Inflammatory macrophage treated with lipopolysaccharide for 4 hours (primary cell): ENCODE measurements at regions not wholly inside any gene's neighbourhood (a gene's known extent, or its start where the extent isn't known, plus 50 kb on each side); places are given as distances from the start of the nearest gene placed in this dataset.

ENCODE experiments used
- DNase-seq: peaks from one replicate; pipeline ENCODE4 v3.0.0-alpha.2; 2020

DNA sequence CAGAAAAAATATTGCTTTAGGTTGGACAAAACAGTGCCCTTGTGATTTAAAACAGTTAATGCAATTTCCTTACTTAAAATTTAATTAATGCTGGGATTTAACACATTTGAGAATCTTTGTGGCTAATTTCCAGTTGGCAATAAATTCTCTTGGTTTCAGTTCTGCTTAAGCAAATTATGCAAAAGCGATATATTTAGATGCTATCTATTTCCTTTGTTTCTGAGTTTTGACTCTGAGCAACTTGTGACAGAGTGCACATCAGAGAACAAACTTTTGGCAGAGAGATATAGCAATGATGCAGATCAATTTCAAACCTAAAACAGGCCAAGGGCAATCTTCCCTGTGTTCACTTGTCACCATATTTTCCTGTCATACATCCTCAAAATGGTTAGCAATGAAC lies 933.6 kb upstream of the ZWINT start:
- no peak for DNase-seq

GRCh38 chr10:57288754-57289153 lies 927.7 kb upstream of the ZWINT start:
- DNase-seq, result no peak

- no peak for DNase-seq
These were observed 901.8 kb upstream of the ZWINT start for GRCh38 chr10:57262892-57263291.

DNA sequence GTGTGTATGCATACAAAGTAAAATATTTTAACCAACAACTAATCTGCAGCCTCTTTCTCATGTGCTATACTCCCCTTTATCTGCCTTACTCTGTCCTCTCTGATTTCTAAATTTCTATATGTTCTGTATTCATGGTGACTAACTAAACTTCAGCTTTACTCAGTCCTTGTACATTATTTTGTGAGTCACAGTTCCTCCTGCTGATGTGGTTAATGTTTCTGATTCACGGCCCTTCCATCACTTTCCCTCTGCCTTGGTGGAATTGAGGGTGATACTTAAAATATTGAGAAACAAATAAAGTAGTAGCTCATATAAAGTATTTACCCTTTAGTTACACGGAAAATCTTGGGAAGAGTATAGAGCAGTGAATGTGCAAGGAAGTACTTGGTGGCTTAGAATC lies 899.1 kb upstream of the ZWINT start:
- DNase-seq, result no peak

GRCh38 chr10:57249615-57250281 lies 888.7 kb upstream of the ZWINT start:
- no peak for DNase-seq

DNA sequence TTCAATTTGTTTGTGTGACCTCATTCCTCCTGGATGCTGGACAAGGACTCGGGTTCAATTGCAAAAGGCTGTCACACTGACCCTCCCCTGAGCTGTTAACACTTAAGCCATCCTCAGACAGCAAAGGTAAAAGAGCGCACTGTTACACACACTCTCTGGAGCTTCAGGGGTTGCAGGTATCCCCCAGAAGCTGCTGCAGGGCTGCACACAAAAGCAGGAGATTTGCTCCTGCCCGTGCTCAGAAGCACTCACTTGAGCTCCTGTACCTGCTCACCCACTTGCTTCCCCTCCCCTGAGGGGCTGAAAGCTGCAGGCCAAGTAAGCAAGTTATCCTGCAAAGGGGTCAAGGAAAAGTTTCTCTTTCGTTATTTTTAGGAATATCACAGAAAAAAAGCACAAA lies 886.2 kb upstream of the ZWINT start:
- no peak for DNase-seq

- DNase-seq, result no peak
These were observed 864.9 kb upstream of the ZWINT start for GRCh38 chr10:57225920-57226319.

- no peak for DNase-seq
These were observed 863.8 kb upstream of the ZWINT start for GRCh38 chr10:57224811-57225210.

DNA sequence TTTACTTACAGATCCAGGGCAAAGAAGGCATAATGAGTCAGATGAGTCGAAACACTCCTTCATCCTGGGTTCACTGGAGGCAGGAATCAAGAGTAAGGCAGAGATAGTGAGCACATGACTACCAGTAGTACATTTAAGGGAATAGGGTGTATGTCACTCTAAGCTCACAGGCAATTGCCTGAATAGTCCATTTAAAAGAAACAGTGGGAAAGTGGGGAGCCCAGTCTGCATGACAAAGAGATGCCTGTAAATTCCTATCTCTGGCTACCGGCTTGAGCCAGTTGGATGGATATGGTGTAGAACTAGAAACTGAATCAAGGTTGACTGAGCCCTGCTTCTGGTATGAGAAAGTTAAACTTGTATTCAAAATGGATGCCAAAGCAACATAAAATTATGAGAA lies 861.5 kb upstream of the ZWINT start:
- DNase-seq, result no peak

DNA sequence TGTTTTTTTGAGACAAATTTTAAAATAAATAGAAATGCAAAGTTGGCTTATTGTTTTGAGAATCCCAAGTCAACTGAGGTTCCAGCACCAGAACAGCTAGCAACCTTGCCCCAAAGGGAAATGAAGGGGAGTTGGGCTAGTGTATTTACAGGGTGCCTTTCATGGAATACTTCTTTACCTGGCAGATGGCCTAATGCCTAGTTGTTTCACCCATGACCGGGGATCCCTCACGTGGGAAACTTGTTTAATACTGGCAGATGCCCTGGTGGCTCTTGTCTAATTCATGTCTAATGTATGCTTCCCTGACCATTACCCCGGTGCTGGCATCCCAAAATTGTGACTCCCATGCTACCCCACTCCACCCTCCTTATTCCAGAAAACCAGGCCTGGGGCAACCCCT lies 861.1 kb upstream of the ZWINT start:
- DNase-seq, result no peak

DNA sequence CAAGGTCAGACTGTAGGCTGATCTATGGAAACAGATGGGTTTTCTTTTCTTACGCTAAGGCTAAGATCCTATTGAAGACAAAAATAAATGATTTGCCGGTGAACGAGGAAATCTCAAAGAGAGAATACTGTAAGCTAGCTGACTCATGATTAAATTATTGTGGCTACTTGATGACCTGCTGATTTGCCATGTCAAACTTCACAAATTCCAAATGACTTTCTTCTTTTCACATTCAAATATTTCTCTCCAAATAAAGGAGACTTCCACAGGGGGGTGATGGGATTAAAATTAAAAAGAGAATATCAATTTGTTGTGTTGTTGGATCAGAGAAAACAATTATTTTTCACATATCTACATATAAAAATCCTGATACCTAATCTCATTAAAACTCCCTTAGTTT lies 860.6 kb upstream of the ZWINT start:
- no peak for DNase-seq

GRCh38 chr10:57218382-57218781 lies 857.3 kb upstream of the ZWINT start:
- no peak for DNase-seq

- no peak for DNase-seq
These were observed 841.3 kb upstream of the ZWINT start for GRCh38 chr10:57202356-57202755.

- no peak for DNase-seq
These were observed 827.8 kb upstream of the ZWINT start for GRCh38 chr10:57188846-57189245.

GRCh38 chr10:57186201-57186600 lies 825.1 kb upstream of the ZWINT start:
- DNase-seq, result no peak

- DNase-seq, result no peak
These were observed 808.5 kb upstream of the ZWINT start for GRCh38 chr10:57169597-57169996.

DNA sequence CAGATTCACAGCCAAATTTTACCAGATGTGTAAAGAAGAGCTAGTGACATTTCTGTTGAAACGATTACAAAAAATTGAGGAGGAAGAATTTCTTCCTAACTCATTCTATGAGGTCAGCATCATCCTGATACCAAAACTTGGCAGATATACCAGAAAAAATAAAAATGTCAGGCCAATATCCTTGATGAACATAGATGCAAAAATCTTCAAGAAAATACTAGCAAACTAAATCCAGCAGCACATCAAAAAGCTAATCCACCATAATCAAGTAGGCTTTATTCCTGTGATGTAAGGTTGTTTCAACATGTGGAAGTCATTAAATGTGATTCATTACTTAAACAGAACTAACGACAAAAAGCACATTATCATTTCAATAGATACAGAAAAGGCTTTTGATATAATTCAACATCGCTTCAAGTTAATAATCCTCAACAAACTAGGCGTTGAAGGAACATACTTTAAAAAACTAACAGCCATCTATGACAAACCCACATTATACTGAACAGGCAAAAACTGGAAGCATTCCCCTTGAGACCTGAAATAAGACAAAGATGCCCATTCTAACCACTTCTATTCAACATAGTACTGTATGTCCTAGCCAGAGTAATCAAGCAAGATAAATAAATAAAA lies 807.7 kb upstream of the ZWINT start:
- no peak for DNase-seq

DNA sequence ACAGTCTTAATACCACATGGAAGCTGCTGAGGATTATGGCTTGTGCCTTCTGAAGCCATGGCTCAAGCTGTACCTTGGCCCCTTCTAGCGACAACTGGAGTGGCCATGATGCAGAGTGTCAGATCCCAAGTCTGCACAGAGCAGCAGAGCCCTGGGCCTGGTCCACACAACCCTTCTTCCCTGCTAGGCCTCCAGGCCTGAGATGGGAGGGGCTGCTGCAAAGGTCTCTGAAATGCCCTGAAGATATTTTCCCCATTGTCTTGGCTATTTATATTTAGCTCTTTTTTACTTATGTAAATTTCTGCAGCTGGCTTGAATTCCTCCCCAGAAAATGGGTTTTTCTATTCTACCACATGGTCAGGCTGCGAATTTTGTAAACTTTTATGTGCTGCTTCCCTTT lies 804.6 kb upstream of the ZWINT start:
- DNase-seq, result no peak

DNA sequence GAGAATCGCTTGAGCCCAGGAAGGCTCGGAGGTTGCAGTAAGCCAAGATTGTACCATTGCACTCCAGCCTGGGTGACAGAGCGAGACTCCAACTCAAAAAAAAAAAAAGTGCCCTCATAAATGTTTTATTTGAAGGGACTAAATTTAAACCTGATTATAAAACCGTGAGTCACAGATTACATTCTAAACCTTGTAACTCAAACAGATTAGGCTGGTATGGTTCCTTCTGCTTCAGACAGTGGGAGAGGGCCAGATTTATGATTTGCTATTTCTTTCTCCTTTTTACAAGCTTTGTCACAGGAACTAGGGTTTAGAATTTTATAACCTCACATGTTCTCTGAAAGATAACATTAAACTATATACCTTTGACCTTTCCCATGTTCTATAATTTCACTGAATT lies 801.2 kb upstream of the ZWINT start:
- no peak for DNase-seq

DNA sequence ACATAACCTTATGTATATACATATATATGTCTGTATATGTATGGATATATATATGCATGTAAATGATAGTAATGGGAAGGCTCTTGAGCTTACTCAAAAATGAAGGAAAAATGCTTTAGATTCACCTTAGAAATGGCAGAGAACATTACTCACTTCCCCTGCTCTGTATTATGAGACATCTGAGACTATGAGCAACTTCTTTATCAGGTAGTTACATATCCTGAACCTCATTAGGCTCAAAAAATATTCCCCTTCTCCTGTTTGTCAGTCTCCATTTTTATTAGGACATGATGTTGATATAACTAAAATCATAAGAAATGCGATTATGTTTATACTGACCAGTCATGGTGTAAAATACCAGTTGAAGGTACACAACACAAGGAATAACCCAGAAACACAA lies 800.1 kb upstream of the ZWINT start:
- no peak for DNase-seq

DNA sequence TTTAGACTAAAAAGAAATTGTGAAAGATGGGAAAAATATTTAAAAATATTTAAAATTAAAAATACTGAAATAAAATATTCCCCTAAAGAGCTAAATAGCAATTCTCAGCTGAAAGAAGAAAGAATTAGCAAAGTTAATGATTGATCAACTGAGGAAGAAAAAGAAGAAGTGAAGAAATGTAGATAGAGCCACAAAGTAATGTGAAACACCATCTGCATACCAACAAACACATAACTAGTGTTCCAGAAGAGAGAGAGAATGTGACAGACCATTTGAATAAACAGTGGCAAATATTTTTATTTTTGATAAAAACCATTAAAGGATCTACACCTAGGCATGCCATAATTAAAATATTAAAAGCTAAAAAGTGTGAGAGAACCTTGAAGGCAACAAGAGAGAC lies 784.5 kb upstream of the ZWINT start:
- DNase-seq, result no peak

GRCh38 chr10:57142925-57143576 lies 782.0 kb upstream of the ZWINT start:
- no peak for DNase-seq

DNA sequence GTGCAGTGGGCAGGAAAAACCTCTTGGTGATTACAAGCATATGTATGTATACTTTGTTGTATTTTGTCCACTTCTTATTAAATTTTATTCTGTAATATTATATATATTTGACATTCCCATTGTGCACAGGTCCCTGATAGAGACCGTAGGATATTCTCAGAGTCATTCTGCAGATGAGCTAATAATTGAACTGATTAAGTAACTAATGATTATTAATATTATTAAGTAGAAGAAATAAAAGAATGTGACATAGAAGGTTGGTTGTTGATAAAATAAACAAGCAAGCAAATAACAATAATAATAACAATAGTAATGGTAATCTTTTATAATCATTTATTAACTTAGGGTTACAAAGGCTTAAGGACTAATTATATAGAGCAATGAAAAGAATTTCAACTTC lies 780.6 kb upstream of the ZWINT start:
- DNase-seq, result no peak

DNA sequence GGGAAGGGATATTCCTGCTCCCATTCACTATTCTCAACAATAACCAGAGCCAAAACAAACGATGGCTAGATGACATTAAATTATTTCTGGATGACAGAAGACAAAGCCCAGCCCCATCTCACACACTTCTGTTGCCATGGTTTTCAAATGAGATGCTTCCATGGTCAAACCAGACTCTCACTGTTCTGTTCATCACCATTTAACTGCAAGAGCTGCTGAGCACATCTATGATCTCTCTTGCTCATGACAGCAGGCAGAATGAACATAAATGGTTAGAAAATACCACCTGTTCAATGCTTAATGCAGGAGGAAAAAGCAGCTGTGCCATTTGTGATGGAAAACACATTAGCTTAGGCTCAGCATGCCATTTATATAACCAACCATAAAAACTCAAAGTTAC lies 758.6 kb upstream of the ZWINT start:
- DNase-seq, result no peak

- DNase-seq, result no peak
These were observed 752.5 kb upstream of the ZWINT start for GRCh38 chr10:57113545-57113944.
